AG09309 (cell line): ENCODE measurements at regions not wholly inside any gene's neighbourhood (a gene's known extent, or its start where the extent isn't known, plus 50 kb on each side); places are given as distances from the start of the nearest gene placed in this dataset.
"Not testable (repeated sequence)": the region's sequence is repeated elsewhere in the genome, so short reads cannot be mapped to it uniquely, and the experiment has no call there.

Source experiments
- DNase-seq: peaks from one replicate; pipeline ENCODE4 v3.0.0-alpha.2; 2010; ENCODE audit warnings: low read depth
- H3K4me3 ChIP-seq: 2 replicates; pipeline ENCODE4 v1.5.1; 2011; ENCODE audit warnings: mild to moderate bottlenecking, low read depth, low read length, moderate library complexity; ENCODE audit not compliant: control insufficient read depth
- CTCF ChIP-seq: IDR thresholded peaks from 2 replicates; pipeline ENCODE4 v1.5.1; 2011; ENCODE audit warnings: mild to moderate bottlenecking, low read depth, low read length, inconsistent platforms; ENCODE audit not compliant: insufficient read depth, control insufficient read depth; ENCODE audit errors: missing control alignments

- DNase-seq, result no peak
- TF ChIP-seq CTCF, result no peak
- H3K4me3 ChIP-seq, result no peak overlapping the region
Measured at GRCh38 chr13:43964698-43965458, 85.2 kb downstream of the LACC1 start.

- DNase-seq, result no peak
- H3K4me3 ChIP-seq, result no peak overlapping the region
- TF ChIP-seq CTCF, result no peak
Measured at GRCh38 chr13:43965459-43965845, 85.7 kb downstream of the LACC1 start.

GRCh38 chr13:43968251-43968942 lies 88.7 kb downstream of the LACC1 start:
- not testable (repeated sequence) for H3K4me3 ChIP-seq, DNase-seq

GRCh38 chr13:43968943-43969690 lies 89.4 kb downstream of the LACC1 start:
- DNase-seq, H3K4me3 ChIP-seq: not testable (repeated sequence)

- not testable (repeated sequence) for H3K4me3 ChIP-seq, DNase-seq
Measured at GRCh38 chr13:43969919-43970318, 90.2 kb downstream of the LACC1 start.

GRCh38 chr13:43970520-43971242 lies 91.0 kb downstream of the LACC1 start:
- DNase-seq, H3K4me3 ChIP-seq: not testable (repeated sequence)

- H3K4me3 ChIP-seq, DNase-seq: not testable (repeated sequence)
Measured at GRCh38 chr13:43971324-43971723, 91.6 kb downstream of the LACC1 start.

GRCh38 chr13:43977911-43978310 lies 98.2 kb downstream of the LACC1 start:
- H3K4me3 ChIP-seq, result no peak overlapping the region
- DNase-seq, result no peak
- no peak for TF ChIP-seq CTCF

- no peak overlapping the region for H3K4me3 ChIP-seq
- no peak for TF ChIP-seq CTCF
- DNase-seq, result no peak
Measured at GRCh38 chr13:43978688-43979087, 99.0 kb downstream of the LACC1 start.
